NCI-H748 (cell line): ENCODE measurements at regions not wholly inside any gene's neighbourhood (a gene's known extent, or its start where the extent isn't known, plus 50 kb on each side); places are given as distances from the start of the nearest gene placed in this dataset.

Experiments
- DNase-seq: peaks from one replicate; lab custom pipeline; 2025; ENCODE audit not compliant: unreplicated experiment; lab: John Stamatoyannopoulos, UW

DNA sequence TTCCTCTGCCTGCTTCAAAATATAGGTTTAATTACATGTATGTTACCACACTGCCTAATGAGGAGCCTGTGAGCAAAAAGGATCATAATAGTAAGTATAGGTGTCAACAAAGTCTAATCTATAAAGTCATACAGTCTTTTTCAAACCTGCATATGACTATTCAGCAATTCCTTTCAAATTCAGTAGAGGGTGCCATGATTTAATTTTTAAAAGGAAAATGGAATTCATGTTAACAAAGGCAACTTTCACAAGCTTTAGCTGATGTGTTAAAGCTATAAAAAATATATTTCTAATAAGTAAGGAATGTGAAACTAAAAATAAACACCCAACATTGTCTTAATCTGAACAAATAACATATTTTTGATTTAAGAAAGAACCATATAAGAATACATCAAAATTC lies 52.1 kb downstream of the MPP7 start:
- peak; percentile 1 for DNase-seq

DNA sequence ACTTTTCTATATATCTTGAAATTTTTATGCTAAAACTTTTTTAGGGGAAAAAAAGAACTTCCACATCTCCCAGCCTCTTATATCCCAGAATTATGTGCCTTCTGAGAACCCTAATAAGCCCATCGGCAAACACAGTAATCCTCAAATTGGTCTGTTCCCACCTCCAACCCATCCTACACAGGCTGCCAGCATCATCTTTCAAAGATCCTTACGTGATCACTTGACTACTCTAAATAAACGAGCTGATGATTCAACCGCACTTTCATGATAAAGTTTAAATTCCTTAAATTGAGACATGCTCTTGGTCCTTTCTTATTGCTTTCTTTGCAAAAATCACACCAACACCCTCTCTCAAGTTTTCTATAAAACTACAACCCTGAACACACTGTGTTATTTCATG lies 52.5 kb downstream of the MPP7 start:
- no peak for DNase-seq

DNA sequence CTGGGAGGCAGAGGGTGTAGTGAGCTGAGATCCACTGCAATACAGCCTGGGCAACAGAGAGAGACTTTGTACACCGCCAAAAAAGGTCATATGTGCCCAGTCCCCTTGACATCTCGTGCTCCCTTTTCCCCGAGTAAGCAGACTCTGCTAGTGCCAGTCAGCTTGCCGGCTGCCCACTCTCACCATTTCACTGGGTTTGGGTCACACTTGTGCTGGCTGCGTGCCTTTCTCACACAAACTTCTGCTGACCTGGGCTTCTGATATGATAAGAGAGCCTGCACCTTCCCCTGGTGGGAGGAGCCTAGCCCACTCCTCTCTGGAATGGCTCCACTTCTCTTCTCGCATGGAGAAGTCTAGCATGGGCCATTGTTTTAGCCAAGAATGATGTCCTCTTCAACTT lies 53.4 kb downstream of the MPP7 start:
- DNase-seq = no peak

DNA sequence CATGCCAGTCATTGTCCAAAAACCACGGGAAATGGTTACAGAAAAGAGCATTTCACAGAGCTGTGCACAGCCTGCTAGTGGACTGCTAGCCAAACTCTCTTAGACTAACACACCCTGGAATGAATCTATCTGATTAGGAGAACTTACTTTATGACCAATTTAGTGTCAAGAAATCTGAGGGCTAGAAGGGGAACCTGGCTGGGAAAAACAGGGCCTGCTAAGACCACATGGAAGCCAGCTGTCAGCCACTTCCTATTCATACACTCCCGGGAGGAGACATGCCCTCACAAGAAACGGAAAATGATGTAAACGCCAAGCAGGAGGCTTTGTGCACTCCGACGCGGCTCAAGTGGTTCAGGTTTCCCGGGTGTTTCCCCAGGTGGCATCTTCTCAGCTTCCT lies 54.8 kb downstream of the MPP7 start:
- no peak for DNase-seq

DNA sequence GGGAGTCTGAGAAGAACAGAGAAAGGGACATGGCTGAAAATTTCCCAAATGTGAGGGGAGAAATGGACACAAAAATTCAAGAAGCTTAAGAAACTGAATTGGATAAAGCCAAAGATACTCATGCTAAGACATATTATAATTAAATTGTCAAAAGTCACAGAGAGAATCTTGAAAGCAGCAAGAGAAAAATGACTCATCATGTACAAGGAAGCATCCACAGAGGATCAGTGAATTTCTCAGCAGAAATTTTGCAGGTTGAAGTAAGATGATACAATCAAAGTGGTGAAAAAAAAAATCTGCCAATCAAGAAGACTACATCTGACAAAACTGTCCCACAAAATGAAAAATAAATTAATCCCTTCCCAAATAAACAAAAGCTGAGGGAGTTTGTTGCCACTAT lies 56.8 kb downstream of the MPP7 start:
- DNase-seq = no peak

DNA sequence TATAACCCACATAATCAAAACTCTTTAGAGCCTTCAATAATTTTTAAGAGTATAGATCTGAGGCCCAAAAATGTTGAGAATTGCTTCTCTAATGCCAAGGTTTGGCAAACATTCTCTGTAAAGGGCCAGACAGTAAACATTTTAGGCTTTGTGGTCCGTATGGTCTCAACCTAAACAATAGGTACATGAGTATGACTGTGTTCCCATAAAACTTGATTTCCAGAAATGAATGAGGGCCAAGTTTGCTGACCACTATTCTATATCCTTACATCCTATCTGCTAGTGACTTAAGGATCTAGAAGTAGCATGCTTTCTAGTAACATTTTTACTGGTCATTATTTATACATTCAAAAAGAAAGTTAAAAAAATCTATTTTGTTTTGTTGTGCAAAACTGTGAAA lies 58.9 kb downstream of the MPP7 start:
- DNase-seq = no peak

DNA sequence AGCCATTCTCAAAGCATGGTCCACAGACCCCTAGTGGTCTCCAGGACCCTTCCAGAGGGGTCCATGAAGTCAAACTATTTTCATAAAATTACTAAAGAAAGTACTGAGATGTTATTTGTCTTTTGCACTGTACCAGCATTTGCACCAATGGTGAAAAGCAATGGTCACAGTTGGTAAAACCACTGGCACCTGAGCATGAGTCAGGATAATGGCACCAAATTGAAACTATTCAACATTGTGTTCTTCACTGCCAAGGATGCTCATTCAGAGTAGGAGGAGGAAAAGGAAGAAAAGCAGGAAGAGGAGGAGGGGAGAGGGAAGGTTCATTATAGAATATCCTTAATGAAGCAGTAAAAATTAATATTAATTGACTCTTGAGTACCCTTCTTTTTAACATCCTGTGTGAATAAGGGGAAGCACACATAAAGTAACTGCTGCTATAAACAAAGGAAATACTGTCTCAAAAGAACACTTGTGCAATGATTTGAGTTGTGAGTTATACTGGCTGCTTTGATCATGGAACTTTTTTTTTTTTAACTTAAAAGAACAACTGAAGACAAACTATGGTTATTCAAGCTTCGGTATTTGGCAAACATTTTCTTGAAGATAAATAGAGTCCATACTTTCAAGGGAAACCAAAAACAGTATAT lies 60.2 kb downstream of the MPP7 start:
- DNase-seq = no peak

DNA sequence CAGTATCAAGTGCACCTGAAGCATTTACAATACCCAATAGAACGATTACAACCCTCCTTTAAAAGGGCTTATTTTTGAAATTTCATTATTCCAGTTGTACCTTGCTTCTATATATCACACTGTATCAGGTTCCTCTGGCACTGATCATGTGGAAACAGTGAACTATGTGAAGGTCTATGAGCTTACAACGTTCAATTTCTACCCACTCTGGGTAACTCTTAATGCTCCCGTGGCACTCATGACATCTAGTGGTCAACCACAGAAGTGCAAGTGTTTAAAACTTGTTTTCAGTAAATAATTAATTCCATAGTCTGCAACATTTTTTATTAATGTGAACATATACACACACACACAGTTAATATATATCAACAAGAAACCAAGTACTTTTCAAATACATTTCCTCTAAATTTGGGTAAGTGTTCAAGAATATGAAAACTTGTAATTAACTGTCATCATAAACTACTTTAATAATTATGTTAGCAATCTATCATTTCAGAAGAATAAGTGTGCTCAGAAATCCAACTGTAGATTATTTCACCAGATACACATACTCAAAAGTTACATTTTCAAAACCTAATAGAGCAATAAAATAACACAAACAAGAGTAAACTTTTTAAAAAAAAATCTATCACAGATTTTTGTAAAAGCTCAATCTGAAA lies 61.0 kb downstream of the MPP7 start:
- DNase-seq = peak; percentile 30

DNA sequence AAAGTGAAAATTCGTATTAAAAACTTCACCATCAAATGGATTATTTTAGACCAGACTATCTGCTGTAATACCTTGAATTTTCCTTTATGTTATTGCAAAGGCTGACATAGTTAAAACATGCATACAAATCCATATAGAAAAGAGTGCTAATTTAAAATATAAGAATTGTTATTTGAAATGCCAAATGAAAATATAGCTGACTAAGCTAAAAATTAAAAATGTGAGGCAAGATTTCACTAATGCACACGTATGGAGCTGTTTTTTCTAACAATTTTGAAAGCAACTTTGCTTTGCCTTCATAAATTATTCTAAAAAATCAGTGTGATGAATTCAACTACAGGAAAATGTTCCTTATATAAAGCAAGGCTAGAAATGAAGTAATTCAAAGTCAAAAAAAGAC lies 62.5 kb downstream of the MPP7 start:
- no peak for DNase-seq

DNA sequence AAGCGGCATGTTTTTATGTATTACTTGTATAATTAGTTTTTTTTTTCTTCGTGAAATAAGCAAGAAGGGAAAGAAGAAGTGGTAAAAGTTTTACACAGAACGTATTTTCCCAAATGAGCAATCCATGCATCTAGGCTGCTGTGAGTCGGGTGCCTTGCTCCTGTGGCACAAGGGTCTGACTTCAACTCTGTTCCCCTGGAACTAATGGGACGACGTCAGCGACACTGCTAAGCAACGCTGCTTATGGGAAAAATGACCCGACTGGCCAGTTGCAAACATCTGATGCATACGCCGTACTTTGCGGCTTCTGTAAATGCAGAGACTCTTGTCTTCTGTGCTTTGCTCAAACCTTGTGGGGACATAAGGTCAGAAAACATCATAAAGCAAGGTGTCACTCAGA lies 66.3 kb downstream of the MPP7 start:
- no peak for DNase-seq

DNA sequence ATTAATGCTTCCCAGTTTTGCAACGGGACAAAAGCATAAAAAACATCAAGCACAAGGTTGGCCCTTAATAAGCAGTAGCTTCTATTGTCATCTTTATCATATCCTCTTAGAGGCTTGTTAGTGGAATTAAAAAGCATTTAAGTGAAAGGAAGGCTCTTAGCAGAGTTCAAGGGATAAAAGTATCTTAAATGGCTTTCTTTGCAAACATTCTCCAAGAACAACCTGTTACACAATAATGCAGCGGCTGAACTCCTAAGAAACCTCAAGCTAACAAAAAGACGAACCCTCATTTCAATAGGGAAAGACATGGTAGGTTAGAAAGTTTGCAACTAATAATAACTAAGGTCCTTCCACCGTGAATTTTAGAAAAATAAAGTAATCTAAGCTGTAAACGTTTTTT lies 82.1 kb downstream of the MPP7 start:
- DNase-seq = no peak

DNA sequence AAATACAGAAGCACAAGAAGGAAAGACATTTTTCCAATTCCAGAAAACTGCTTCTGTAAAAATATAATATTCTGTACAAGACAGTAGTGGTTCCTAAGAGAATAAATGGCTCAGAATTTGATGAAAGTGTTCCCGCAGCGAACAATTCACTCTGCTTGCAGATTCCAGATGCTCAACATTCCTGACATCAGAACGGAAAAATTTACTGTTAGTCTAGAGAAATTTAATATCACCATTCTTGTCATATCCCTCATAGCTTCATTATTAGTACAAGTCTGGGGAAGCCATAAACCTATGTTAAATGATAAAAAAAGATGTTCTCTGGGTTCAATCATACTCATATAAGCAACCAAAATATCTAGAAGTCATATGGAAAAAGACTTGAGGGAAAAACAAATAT lies 83.6 kb downstream of the MPP7 start:
- no peak for DNase-seq

DNA sequence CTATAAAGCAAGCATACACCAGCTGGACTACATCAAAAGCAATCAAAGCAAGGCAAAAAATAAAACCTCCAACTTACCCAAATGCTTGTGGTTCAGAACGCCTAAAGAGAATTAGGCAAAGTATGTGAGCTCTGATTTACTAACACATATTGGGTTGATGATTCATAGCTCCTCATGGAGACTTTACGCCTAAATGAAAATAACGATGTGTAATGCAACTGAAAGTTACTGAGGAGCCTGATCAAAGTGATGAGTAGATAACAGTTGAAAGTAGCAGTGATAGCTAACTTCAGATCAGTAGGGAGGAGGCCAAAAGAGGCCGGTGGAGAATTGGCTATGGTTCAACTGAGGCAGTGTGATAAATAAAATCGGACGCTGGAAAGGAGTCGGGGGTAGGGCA lies 85.0 kb downstream of the MPP7 start:
- no peak for DNase-seq

DNA sequence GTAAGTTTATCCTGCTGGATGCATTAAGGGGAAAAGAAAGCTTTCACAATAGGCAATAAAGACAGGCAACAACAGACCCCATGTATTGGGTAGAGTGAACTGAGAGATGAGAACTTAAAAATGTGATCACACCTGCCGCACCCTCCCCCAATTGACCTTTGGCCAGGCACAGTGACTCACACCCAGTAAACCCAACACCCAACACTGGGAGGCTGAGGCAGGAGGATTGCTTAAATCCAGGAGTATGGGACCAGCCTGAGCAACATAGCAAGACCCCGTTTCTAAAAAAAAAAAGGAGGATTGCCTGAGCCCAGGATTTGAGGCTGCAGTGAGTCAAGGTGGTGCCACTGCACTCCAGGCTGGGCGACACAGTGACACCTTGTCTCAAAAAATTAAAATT lies 86.9 kb downstream of the MPP7 start:
- no peak for DNase-seq

DNA sequence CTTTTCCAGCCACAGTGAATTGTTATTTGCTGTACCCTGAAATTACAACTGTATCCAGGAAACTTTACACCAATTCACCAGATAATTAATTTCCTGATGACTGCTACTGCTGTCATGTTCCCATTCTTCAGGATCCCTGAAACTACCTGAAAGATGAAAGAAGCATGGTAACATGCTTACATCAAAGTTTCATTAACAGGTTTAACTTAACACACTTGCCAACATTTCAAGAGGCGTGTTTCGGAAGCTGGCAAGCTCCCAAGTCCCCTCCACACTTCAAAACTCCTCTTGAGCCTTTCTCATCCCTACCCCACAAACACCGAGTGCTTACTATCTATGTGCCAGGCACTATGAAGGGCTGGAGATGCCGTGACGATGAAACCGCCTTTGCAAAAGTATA lies 88.6 kb downstream of the MPP7 start:
- no peak for DNase-seq

DNA sequence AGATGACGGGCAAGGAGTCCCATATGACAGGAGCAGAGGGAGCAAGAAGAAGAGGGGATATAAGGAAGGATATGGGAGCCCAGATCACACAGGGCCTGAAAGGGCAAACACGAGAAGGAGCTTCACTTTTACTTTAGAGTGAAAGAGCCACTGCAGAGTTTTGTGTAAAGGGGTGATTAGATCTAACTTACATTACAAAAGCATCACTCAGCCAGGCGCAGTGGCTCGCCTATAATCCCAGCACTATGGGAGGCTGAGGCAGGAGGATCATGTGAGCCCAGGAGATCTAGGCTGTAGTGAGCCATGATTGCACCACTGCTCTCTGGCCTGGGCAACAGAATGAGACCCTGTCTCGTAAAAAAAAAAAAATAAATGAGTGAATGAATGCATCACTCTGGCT lies 91.1 kb downstream of the MPP7 start:
- DNase-seq = no peak

DNA sequence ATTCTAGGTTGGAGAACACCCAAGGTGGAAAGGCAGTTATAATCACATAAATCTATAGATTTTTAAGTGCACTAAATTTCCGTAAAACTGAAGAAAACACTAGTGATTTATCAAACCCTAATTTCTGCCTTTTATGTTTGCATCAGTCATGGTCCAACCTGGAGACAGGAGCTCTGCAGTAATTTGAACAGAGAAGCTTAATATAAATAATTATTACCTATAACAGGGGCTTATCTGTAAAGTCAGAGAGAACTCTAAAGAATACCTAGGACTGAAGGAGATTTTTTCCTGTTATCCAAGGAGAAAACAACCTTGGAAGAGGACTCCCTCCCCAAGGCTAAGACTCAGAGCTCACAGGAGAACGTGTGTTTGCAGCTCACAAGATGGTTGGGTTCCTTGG lies 95.1 kb downstream of the MPP7 start:
- DNase-seq = no peak

DNA sequence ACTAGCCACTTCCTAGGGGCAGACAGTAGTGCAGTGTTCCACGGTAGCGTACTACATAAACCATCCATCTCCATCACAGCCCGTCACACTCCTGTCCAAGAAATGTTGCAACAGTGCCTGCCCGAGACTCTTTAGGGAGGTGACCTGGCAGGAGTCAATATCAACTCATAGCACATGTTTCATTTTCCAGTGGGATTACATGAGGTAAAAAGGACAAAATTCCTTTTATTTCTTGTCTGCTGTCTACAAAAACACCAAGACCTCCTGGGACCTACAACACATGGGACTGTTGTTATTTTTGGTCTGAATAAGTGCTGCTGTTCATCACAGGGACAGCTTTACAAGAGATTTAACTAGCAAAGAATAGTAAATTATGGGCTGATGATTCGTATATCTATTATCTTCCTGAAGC lies 99.9 kb downstream of the MPP7 start:
- no peak for DNase-seq

DNA sequence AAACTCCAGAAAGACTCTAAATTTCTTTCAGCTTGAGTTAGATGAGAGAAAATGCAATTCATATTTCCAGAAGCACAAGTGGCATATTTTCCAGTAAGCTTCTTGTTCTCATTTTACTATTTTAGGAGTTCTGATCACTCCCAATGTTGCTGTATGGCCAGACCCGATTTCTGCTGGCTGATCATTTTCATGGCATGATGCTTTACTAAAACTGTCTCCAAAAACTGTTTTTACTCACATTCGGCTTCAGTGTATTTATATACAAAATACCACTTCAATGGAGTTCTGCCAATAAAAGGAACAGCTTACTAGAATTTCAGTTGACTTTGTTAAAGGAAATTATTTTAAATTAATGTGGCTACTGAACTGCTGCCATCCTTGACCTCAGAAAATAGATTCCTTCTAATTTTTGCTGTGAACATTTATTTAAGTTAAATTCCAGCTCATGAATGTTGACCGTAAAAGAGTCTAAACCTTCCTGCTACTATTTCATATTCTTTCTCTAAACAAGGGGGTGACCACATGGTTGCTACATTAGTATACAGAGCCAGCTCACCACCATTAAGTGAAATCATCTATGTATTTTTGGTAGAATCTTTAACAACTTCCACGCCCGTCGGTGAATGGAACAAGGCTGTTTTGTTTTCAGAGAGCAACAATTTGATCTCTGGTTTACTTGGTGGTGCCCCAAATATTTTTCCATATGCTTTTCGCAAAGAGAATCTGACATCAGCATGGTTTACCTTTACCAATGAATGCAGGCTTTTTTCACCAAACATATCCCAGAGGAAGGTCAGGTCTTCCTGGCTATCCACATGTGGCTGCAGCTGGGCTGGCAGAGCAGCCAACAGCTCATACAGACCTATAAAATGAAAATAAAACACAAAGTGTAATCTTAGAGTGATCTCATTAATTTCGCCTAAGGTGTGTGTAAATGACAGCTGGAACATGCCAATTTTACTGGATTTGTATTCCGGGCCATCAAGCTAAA lies 101.2 kb downstream of the MPP7 start:
- no peak for DNase-seq

DNA sequence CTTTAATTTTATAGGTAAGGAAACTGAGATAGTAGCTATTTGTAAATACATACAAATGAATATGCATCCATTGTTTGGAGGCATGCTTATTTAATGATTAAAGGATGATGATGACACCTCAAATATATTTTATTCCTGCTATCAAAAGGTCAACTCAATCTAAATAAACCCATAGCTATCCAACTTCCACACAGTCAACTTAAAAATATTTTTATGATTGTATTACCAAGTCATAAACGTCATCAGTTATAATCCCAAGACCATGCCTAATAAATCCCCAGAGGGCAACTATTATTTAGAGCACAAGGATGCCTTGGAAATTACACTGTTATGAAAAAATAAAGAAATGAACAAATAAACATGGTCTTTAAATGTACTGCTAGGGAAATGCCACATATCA lies 102.1 kb downstream of the MPP7 start:
- no peak for DNase-seq

DNA sequence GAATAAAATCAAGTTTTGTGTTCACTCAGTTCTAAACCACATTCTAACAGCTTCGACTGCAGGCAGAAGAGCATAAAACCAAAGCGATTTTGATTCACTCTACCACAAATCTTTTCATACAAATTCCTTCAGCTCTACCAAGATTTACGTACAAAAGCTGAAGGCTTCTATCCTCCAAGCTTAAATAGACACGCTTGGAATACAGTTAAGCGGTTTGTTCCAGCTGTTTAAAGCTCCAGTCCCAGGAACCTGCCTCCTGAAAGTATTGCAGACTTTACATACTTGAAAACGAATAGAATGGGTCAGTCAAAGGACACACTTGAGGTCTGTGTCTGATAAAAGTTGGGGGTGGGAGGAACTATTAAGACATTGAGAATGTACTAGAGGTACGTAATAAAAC lies 102.9 kb downstream of the MPP7 start:
- no peak for DNase-seq

DNA sequence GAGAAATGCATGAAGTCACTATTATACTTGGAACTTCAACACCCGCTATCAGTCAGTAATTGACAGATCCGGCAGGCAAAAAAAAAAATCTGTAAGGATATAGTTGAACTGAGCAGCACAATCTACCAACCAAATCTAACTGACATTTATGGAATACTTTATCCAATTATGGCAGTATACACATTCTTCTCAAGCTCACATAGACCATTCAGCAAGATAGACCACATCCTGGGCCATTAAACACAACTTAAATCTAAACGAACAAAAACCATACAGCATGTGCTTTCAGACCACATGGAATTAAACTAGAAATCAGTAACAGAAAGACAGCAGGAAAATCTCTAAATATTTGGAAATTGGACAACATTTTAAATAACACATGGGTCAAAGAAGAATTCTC lies 112.7 kb downstream of the MPP7 start:
- no peak for DNase-seq
